Heart left ventricle (tissue), 16 donors: ENCODE measurements at regions not wholly inside any gene's neighbourhood (a gene's known extent, or its start where the extent isn't known, plus 50 kb on each side); places are given as distances from the start of the nearest gene placed in this dataset.

Source experiments
- ATAC-seq, 4 donors: fragments of 200-7000 bp; cut with Tn5 transposase; one replicate each; pipeline ENCODE4 v1.9.1; 2020 to 2022; ENCODE audit warnings: moderate library complexity in 4 of 4, mild to moderate bottlenecking in 3 of 4, moderate number of reproducible peaks in 1 of 4
- DNase-seq, 5 donors: peaks; one replicate each; pipeline ENCODE4 v3.0.0-alpha.2; 2020
- H3K27ac ChIP-seq, 12 donors: fragments of 200-600 bp; sonication (generic) in 4 of 12; one replicate each; pipeline versions ENCODE4 v1.5.0 to v1.8.0; 2016 to 2022; ENCODE audit warnings: mild to moderate bottlenecking in 2 of 12
- H3K27me3 ChIP-seq, 9 donors: fragments of 200-600 bp; sonication (generic) in 2 of 9; one replicate each; pipeline versions ENCODE4 v1.5.1 to v1.8.0; 2016 to 2022; ENCODE audit warnings: mild to moderate bottlenecking in 3 of 9
- H3K36me3 ChIP-seq, 9 donors: fragments of 200-600 bp; sonication (generic) in 2 of 9; one replicate each; pipeline versions ENCODE4 v1.5.0 to v1.8.0; 2018 to 2022; ENCODE audit warnings: mild to moderate bottlenecking in 2 of 9
- H3K4me1 ChIP-seq, 12 donors: fragments of 200-600 bp; sonication (generic) in 4 of 12; one replicate each; pipeline versions ENCODE4 v1.5.0 to v1.8.0; 2016 to 2022; ENCODE audit warnings: mild to moderate bottlenecking in 3 of 12
- H3K4me3 ChIP-seq, 12 donors: fragments of 200-600 bp; sonication (generic) in 4 of 12; one replicate each; pipeline versions ENCODE4 v1.5.0 to v1.8.0; 2017 to 2022; ENCODE audit warnings: mild to moderate bottlenecking in 9 of 12, moderate library complexity in 4 of 12
- H3K9me3 ChIP-seq, 12 donors: fragments of 200-600 bp; sonication (generic) in 4 of 12; one replicate each; pipeline versions ENCODE4 v1.5.0 to v1.8.0; 2016 to 2022; ENCODE audit warnings: mild to moderate bottlenecking in 1 of 12
- CTCF ChIP-seq, 12 donors: fragments of 200-600 bp; sonication (generic) in 4 of 12; IDR thresholded peaks; one replicate each; pipeline versions ENCODE4 v1.5.0 to v1.8.0; 2018 to 2022; ENCODE audit warnings: antibody characterized with exemption in 12 of 12, mild to moderate bottlenecking in 5 of 12
- POLR2A ChIP-seq, 2 donors: fragments of 450-650 bp; IDR thresholded peaks; one replicate each; pipeline ENCODE4 v1.6.1; 2017; ENCODE audit warnings: antibody characterized with exemption in 2 of 2, mild to moderate bottlenecking in 2 of 2, moderate library complexity in 2 of 2
- WGBS, 4 donors: extraction: QIAGEN DNeasy Blood & Tissue Kit in 2 of 4; methylation state at CpG; one replicate each; pipeline versions ENCODE4 v1.1.5 to v1.1.7; 2013 to 2018; 5-methylcytosine and 5-hydroxymethylcytosine counted together
- intact Hi-C, 10 donors: fragments of 100-400 bp; cut with DNase I; formaldehyde crosslinking; loops; one replicate each; pipeline versions ENCODE4 v1.11.1 to v1.14.2; 2022
- donor health status: ischemic (EF 13 %, LVEDD 7.1; RV severe dilation, severe dysfunction).
- donor health status: healthy with polysubstance abuse.
- donor health status: DM: no; HTN: yes; CAD: no.
- donor health status: DM: no; HTN: no; CAD: no.
- donor health status: ischemic (EF 25% LVEDD 6.9; RV normal size, moderate dysfunction).
- donor health status: ischemic (EF 25% LVEDD 5.7; RV mildly dilated, moderate dysfunction).
- donor health status: healthy.
- donor health status: DM: yes; HTN: yes; CAD: no.
- donor health status: ischemic (EF 35%, LVEDD 5.7; RV mildly dilated, moderate dysfunction).
- donor health status: nonischemic (EF 11% LVEDD 7.7; RV severe dilation, severe dysfunction).
- donor health status: DM: yes; HTN: yes; CAD: no.
- donor health status: PGD.
- donor health status: ischemic (EF 29% LVEDD 5.4; RV normal size, mild dysfunction).
- donor health status: nonischemic (EF 23%, LVEDD 6.1; RV moderate dilation, normal function).

- Histone ChIP-seq H3K4me3 (no peak overlapping the region), H3K27ac (no peak overlapping the region), H3K27me3 (no peaks in the 10 kb centered on the region), H3K36me3 (no peaks in the 10 kb centered on the region), H3K9me3 (no peaks in the 10 kb centered on the region), H3K4me1 (peaks cover 0 to 15% (median 2%) of the 10 kb centered on the region in 12 donors)
- no peak for DNase-seq
- 61 to 77% (median 66%) methylated on average over 3 of the region's 3 CpGs for WGBS, 4 donors
- intact Hi-C loops = no loop called here
- TF ChIP-seq POLR2A (IDR thresholded peaks at IDR 0.05) (no peak), CTCF (IDR thresholded peaks at IDR 0.05) (no peak)
- ATAC-seq = no peak
Measured at GRCh38 chr6:132062626-132063025, 111.5 kb upstream of the CCN2 start.

DNA sequence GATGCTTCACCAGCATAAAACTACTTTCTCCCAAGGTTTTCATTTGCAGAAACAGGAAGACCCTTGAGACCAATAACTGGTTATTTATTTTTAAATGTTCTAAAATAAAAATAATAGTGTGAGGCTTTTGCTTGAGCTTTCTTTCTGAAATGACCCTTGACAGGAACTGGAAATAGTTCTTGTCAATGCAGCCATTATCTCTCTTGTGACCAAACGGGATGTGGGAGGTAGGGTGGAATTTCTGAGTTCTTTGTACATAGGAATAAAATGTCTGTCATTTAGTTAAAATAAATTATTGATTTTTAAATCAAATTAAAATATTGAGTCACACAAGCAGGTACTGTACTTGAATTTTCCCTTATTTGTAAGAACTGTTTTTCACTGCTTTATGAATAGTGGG lies 110.2 kb upstream of the CCN2 start:
- Histone ChIP-seq H3K27ac (no peak overlapping the region), H3K4me3 (no peak overlapping the region), H3K27me3 (no peaks in the 10 kb centered on the region), H3K36me3 (no peaks in the 10 kb centered on the region), H3K4me1 (peaks cover 0 to 15% (median 2%) of the 10 kb centered on the region in 12 donors), H3K9me3 (peaks cover 0 to 10% (median 0%) of the 10 kb centered on the region in 12 donors)
- no peak for DNase-seq
- no peak for ATAC-seq
- no peak for TF ChIP-seq POLR2A (IDR thresholded peaks at IDR 0.05)
- TF ChIP-seq CTCF (IDR thresholded peaks at IDR 0.05) = no peak
- intact Hi-C loops = no loop called here
- 26 to 53% (median 41%) methylated on average over 1 of the region's 1 CpG for WGBS, 4 donors

DNA sequence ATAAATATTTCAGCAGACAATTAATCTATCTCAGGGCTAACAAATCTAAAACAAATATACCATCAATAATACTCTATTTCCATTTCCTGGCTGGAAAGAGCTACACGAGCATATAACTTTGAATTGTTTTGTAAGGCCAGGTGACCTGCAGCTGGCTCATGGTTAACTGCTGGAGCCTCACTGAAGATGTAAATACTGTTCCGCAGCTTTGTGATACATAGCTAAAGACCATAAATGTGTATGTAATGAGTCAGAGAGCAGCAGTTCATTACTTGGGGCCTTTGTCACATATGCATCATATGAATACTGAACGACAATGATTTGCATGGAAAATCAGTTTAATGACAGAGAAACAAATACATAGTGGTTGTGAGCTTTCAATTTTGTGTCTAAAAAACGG lies 109.4 kb upstream of the CCN2 start:
- 83 to 89% (median 86%) methylated on average over 4 of the region's 4 CpGs for WGBS, 4 donors
- H3K36me3 ChIP-seq = no peaks in the 10 kb centered on the region
- peaks cover 0 to 15% (median 2%) of the 10 kb centered on the region in 12 donors for H3K4me1 ChIP-seq
- TF ChIP-seq POLR2A (IDR thresholded peaks at IDR 0.05) (no peak), CTCF (IDR thresholded peaks at IDR 0.05) (no peak)
- ATAC-seq (no peak), DNase-seq (no peak)
- H3K27ac ChIP-seq = no peak overlapping the region
- peaks cover 0 to 15% (median 0%) of the 10 kb centered on the region in 12 donors for H3K9me3 ChIP-seq
- intact Hi-C loops = no loop called here
- H3K4me3 ChIP-seq = no peak overlapping the region
- H3K27me3 ChIP-seq = no peaks in the 10 kb centered on the region

DNA sequence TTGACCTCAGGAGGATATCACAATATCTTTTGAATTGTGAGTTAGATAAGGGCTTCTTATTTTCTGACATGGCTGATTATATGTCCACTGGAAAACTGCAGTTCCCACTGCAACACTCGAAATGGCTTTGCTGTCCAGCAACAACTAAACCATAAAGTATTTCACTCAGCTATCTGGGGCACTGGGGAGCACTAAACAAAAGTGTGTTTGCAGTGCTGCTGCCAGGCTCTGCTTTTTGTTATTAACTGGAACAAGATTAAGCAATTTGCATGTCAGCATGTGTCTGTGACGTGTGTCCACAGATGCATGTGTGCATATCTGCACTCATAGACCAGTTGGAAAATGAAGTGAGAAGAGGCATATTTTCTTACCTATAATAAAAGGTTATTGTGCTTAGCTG lies 107.8 kb upstream of the CCN2 start:
- no peak overlapping the region for H3K4me3 ChIP-seq
- DNase-seq (no peak), ATAC-seq (no peak)
- intact Hi-C loops = no loop called here
- TF ChIP-seq POLR2A (IDR thresholded peaks at IDR 0.05) (no peak), CTCF (IDR thresholded peaks at IDR 0.05) (no peak)
- H3K9me3 ChIP-seq = peaks cover 0 to 16% (median 0%) of the 10 kb centered on the region in 12 donors
- H3K27ac ChIP-seq = no peak overlapping the region
- H3K36me3 ChIP-seq = no peaks in the 10 kb centered on the region
- 22 to 62% (median 42%) methylated on average over 2 of the region's 2 CpGs for WGBS, 4 donors
- no peaks in the 10 kb centered on the region for H3K27me3 ChIP-seq
- H3K4me1 ChIP-seq = peaks cover 0 to 14% (median 2%) of the 10 kb centered on the region in 12 donors
